ENCODE measurements at regions not wholly inside any gene's neighbourhood (a gene's known extent, or its start where the extent isn't known, plus 50 kb on each side); places are given as distances from the start of the nearest gene placed in this dataset.

DNA sequence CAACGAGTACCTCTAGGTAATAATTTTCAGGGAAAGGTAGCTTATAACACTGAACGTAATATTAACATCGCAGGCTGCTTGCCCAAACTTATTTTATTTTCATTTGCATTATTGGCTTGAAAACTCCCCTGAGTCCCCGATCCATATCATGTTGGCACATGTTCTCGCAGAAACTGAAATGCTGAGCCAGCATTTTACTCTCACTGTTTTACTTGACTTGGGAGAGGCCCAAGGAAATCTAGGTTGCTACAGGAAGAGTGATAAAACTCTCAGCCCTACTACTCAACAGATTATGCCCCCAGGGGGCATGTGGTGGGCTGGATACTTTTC lies 183.5 kb upstream of the HABP2 start:
- H3K36me3 ChIP-seq (replicated peaks in 1 of 2), result no peaks in the 10 kb centered on the region
- H3K9me3 ChIP-seq (replicated peaks in 1 of 3), result no peaks in the 10 kb centered on the region
- H3K4me3 ChIP-seq, result no peak overlapping the region
- H3K27ac ChIP-seq, result no peak overlapping the region
- intact Hi-C loops (cut with DNase I), result no loop called here
- no peaks in the 10 kb centered on the region for H3K4me1 ChIP-seq (replicated peaks in 1 of 2)
- H3K27me3 ChIP-seq, result no peaks in the 10 kb centered on the region
- DNase-seq, result no peak
- no peak for TF ChIP-seq POLR2A (IDR thresholded peaks at IDR 0.05)
- TF ChIP-seq CTCF (IDR thresholded peaks at IDR 0.05), result no peak
- 52 to 61% (median 54%) methylated on average over 5 of the region's 5 CpGs for WGBS, 4 donors

- no peak overlapping the region for H3K4me3 ChIP-seq
- intact Hi-C loops (cut with DNase I), result loop anchor here in 1 of 2 donors (10.0 kb wide), 1 partner anchor 242 kb away; no protein-coding TSS in a partner anchor
- H3K27me3 ChIP-seq, result no peaks in the 10 kb centered on the region
- WGBS, 4 donors, result 64 to 81% (median 70%) methylated on average over 1 of the region's 1 CpG
- no peak overlapping the region for H3K27ac ChIP-seq
- H3K9me3 ChIP-seq (replicated peaks in 1 of 3), result no peaks in the 10 kb centered on the region
- TF ChIP-seq CTCF (IDR thresholded peaks at IDR 0.05), result no peak
- TF ChIP-seq POLR2A (IDR thresholded peaks at IDR 0.05), result no peak
- H3K4me1 ChIP-seq (replicated peaks in 1 of 2), result peaks cover 0 to 2% of the 10 kb centered on the region in 2 donors
- no peaks in the 10 kb centered on the region for H3K36me3 ChIP-seq (replicated peaks in 1 of 2)
- no peak for DNase-seq
These were observed 176.4 kb upstream of the HABP2 start for GRCh38 chr10:113376428-113376827.

DNA sequence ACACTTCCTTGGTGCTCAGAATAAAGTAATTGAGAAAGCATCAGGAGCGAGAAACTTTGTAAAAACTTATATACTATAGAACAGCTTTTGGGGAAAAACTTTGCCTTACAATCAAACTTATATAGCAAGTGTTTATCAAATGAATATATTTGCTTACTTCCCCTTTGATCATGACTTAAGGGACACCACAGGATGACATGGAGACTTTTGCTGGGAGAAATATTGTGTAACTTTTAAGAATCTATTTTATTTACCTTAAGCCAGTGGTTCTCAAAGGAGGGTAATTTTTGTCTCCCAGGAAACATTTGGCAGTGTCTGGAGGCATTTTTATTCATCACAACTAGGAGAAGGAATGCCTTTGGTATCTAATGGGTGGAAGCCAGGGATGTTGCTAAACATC lies 173.8 kb upstream of the HABP2 start:
- WGBS, 4 donors, result 94 to 97% (median 96%) methylated on average over 1 of the region's 1 CpG
- intact Hi-C loops (cut with DNase I), result loop anchor here in 1 of 2 donors (10.0 kb wide), 1 partner anchor 244 kb away; no protein-coding TSS in a partner anchor
- no peak overlapping the region for H3K4me3 ChIP-seq
- no peaks in the 10 kb centered on the region for H3K36me3 ChIP-seq (replicated peaks in 1 of 2)
- no peaks in the 10 kb centered on the region for H3K9me3 ChIP-seq (replicated peaks in 1 of 3)
- DNase-seq, result no peak
- peaks cover 0 to 11% of the 10 kb centered on the region in 2 donors for H3K4me1 ChIP-seq (replicated peaks in 1 of 2)
- H3K27ac ChIP-seq, result no peak overlapping the region
- no peaks in the 10 kb centered on the region for H3K27me3 ChIP-seq
- no peak for TF ChIP-seq CTCF (IDR thresholded peaks at IDR 0.05)
- TF ChIP-seq POLR2A (IDR thresholded peaks at IDR 0.05), result no peak

- TF ChIP-seq POLR2A (IDR thresholded peaks at IDR 0.05) (no peak), CTCF (IDR thresholded peaks at IDR 0.05) (no peak)
- no peak for DNase-seq
- Histone ChIP-seq H3K4me3 (no peak overlapping the region), H3K36me3 (replicated peaks in 1 of 2) (no peaks in the 10 kb centered on the region), H3K9me3 (replicated peaks in 1 of 3) (no peaks in the 10 kb centered on the region), H3K4me1 (replicated peaks in 1 of 2) (peaks cover 6 to 33% of the 10 kb centered on the region in 2 donors), H3K27me3 (no peaks in the 10 kb centered on the region), H3K27ac (peak overlapping the region in 2 of 5 donors; percentile 50 to 78)
- intact Hi-C loops (cut with DNase I), result loop anchor here in 1 of 2 donors (10.0 kb wide), 4 partner anchors 143 to 907 kb away; no protein-coding TSS in a partner anchor
- WGBS, 4 donors, result 70 to 78% (median 73%) methylated on average over 6 of the region's 6 CpGs
These were observed 171.4 kb upstream of the HABP2 start for GRCh38 chr10:113381416-113381815.
